ENCODE measurements at regions not wholly inside any gene's neighbourhood (a gene's known extent, or its start where the extent isn't known, plus 50 kb on each side); places are given as distances from the start of the nearest gene placed in this dataset.

- TF ChIP-seq SRF (IDR thresholded peaks at IDR 0.05; ENCODE audit: low read depth in 2 of 2, low read length in 2 of 2) (no peak), SP1 (IDR thresholded peaks at IDR 0.05; ENCODE audit: low read depth, low read length) (no peak), CTCF (IDR thresholded peaks at IDR 0.05 in 2 of 3, conservative IDR thresholded peaks at IDR 0.05 in 1 of 3; ENCODE audit: control insufficient read depth in 2 of 3, extremely low read depth in 1 of 3, insufficient read depth in 1 of 3, low read depth in 3 of 3, low read length in 3 of 3) (no peak), RAD51 (IDR thresholded peaks at IDR 0.05) (no peak), STAT3 (IDR thresholded peaks at IDR 0.05; ENCODE audit: low read depth, low read length) (no peak)
These were observed 1465.1 kb upstream of the C9orf72 start for GRCh38 chr9:29038332-29038731.
